ENCODE measurements at regions not wholly inside any gene's neighbourhood (a gene's known extent, or its start where the extent isn't known, plus 50 kb on each side); places are given as distances from the start of the nearest gene placed in this dataset.
"Not testable (repeated sequence)": the region's sequence is repeated elsewhere in the genome, so short reads cannot be mapped to it uniquely, and the experiment has no call there.

DNA sequence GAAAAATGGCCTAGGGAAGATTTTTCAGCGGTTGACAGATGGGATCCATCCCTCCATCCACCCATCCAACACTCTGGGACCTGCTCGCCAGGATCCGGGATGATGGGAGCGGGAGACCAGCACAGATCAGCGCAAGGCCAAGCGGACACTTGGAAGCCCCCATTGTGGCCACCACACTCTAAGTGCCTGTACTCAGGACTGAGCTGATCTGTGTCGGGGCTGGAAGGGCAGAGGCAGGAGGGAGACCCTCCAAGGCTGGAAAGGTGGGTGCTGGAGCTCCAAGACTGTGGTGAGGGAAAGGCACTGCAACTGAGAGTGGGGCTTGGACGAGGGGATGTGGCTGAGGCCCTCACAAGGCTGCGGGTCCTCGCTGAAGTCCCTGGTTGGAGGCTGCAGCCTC lies 91.8 kb upstream of the TRPM1 start:
- no peak for DNase-seq

DNA sequence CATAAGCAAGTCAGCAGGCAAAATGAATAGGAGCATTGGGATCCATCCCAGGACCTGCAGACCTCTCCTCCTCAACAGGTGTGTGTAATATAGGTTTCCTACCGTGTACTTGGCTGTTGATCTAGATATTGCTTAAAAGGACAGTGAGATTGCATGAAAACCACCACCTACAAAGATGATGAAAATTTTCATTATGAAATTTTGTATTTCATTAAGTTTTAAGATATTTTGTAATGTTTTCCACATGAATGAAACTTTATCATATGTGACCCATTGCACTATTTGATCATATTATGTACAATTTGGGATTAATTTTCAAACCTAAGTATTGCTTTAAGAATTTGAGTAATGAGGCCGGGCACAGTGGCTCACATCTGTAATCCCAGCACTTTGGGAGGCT lies 94.3 kb upstream of the TRPM1 start:
- DNase-seq, result no peak

DNA sequence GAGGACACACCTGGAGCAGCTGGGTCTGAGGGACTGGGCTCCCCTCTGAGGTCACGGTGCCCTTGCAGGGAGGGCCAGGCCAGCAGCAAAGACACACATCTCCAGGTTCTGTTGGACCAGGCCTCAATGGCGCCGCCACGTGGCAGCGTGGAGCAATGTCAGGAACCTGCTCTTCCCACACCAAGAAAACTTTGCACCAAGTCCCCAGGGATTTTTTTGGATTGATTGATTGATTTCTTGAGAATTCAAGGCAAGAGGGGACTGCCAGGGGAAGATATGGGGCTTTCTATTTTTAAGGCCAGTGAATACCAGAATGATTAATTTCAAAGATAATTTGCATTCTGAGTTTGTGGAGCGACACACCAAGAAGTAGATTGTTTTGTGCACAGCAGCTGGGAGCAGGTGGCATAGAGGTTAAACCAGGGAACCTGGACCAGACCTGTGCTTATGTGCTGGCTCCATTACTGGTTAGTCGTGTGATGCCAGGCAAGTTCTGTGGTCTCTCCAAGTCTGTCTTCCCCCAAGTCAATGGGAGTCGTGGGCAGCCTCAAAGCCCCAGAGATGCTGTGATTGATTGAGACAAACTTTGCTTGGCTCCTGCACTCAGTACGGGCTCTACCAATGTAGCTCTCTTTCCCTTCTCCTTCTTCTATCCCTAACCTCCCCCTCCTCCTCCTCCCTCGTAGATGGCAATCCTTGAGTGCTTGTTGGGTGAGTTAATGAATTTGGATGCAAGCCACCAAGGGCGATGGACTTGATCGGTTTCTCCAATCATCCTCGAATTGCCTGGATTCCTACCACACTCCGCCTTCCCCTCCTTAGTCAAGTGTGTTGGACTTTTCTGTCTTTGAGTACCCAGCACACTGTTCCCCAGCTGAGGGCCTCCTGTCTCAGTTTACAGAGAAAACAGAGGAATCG lies 96.2 kb upstream of the TRPM1 start:
- DNase-seq, result peak; percentile 68

DNA sequence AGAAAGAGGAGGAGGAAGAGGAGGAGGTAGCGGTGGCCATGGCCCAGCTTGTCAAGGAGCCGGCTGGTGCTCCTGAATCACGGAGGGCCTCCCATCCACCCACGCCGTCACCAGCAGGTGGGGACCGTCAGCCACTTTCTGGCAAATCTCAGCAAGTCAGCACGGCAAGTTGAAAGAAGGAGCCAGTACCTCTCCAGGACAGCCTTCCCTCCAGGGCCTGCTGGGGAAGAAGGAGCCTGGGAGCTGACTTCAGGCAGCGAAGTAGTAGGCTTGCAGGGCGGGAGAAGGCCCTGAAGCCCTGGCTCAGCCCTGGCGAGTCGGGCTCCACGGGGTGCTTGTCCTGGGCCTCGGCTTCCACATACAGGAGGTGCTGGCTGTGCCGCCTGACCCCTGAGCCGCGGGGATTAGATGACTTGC lies 99.2 kb upstream of the TRPM1 start:
- peak; percentile 86 for DNase-seq

DNA sequence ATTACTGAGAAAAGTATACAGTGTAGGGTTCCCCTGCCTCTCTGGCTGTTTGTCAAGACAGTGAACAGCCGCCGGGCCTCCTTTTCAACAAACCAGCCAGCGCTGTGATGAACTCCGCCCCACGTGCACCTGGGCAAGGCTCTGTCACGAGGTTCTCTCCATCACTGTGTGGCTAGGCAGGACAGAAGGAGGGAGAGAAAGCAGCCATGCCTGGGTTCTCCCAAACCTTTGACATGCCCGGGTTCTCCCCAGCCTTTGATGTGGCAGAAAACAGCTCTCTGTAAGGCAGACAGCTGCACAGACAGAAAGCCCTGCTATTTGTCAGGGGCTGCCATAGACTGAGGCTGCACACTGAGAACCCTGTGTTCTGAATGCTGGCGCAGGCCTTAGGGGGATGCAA lies 101.4 kb upstream of the TRPM1 start:
- peak; percentile 57 for DNase-seq

DNA sequence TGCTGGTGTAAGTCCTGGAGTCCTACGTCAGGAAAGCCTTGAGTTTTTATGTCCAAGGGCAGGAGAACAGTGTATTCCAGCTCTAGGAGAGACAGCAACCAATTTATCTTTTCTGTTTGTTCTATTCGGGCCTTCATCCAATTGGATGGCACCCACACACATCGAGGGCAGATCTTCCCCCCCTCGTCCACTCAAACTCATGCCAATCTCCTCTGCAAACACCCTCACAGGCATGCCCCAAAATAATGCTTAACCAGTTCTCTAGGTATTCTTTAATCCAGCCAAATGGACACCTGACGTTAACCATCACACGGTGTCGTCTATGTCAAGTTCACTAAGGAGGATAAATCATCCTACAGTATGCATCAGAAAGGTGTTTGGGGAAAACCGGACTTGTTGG lies 102.5 kb upstream of the TRPM1 start:
- DNase-seq, result no peak

DNA sequence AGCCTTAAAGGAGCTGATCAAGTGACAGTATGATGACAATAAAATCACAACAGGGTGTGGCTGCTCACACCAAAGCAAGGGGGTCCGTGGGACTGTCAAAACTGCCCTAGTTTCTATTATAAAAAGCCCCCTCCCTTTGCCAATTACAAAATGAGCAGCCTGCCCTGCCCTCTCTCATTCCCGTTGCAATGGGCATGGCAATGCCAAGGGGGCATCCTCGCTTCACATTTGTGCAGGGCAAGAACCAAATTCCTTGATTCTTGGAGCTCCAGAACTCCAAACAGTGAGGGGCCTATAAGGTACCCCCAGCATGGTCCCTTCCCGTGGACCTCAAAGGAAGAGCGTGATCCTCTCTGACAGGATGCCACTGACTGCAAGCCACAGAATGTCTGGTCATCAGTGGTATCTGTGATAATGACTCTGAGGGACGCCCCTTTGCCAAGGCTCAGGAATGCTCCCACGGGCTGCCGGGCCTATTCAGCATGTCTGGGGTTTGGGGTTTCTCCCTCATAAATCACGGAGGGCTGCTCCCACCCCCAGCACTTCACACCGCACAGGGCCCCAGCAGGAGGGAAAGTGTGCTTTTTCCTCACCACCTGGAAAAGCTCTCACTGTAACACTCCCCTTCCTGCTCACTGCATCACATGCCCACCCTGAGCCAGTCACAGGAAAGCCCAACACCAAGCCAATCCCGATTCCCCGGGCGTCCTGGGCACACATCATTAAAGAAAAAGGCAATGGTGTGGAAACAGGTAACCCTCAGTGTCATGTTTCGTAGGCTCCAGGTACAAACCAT lies 105.1 kb upstream of the TRPM1 start:
- DNase-seq, result no peak

DNA sequence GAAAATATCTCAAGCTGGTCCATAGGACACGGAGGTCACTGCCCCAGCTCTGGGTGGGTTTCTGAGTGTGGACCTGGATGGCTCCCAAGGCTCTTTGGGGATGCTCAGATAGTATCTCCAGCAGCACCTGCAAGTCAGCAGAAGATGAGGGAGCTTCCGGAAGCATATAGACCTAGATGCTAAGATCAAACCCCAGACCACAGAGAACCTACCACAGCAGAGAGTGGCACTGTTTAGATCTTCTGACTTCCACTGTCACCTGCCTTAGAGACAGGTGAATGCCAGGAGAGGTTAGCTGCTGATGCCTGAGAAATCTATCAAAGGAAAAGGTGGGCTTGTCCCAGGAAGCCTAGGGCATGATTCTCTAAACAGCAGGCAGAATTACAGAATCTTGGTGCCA lies 105.7 kb upstream of the TRPM1 start:
- peak; percentile 54 for DNase-seq

DNA sequence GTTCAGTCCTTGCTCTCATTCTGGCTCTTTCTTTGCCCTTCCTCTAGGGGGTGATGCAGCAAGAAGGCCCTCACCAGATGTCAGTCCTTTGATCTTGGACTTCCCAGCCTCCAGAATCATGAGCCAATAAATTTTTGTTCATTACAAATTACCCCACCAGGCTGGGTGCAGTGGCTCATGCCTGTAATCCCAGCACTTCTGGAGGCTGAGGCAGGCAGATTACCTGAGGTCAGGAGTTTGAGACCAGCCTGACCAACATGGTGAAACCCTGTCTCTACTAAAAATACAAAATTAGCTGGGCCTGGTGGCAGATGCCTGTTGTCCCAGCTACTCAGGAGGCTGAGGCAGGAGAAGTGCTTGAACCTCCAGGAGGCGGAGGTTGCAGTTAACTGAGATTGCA lies 106.3 kb upstream of the TRPM1 start:
- DNase-seq, result not testable (repeated sequence)

DNA sequence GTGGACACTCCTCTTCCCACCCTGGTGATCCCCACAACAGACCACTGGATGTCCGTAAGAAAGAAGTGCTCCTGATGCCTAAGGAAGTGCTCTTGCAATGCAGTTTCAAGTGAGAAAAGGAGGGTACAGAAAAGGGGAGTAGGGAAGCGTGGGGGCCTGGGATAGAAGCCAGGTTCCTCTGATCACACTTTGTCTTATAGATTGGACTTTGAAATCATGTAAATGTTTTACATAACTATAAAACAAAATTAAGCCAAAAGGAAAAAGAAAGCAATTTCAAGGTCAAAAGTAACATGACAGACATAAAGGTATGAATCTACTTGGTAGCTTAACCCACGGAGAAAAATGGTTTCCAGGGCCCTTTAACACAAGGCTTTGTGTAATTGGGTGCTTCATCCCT lies 107.3 kb upstream of the TRPM1 start:
- no peak for DNase-seq

DNA sequence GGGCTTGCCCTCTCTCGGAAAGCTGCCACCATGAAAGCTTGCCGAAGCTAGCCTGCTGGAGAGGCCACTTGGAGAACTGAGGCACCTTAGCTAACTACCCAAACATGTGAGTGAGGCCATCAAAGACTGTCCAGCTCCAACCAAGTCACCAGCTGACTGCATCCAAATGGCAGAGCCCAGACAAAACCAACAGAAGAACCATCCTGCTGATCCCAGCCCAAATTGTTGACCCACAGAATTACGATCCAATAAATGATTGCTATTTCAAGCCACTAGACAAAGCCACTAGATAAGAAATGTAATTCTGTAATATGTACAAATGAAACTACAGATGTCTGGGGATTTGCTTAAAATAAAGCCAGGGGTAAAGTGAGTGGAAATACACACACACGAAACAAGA lies 109.8 kb upstream of the TRPM1 start:
- no peak for DNase-seq

DNA sequence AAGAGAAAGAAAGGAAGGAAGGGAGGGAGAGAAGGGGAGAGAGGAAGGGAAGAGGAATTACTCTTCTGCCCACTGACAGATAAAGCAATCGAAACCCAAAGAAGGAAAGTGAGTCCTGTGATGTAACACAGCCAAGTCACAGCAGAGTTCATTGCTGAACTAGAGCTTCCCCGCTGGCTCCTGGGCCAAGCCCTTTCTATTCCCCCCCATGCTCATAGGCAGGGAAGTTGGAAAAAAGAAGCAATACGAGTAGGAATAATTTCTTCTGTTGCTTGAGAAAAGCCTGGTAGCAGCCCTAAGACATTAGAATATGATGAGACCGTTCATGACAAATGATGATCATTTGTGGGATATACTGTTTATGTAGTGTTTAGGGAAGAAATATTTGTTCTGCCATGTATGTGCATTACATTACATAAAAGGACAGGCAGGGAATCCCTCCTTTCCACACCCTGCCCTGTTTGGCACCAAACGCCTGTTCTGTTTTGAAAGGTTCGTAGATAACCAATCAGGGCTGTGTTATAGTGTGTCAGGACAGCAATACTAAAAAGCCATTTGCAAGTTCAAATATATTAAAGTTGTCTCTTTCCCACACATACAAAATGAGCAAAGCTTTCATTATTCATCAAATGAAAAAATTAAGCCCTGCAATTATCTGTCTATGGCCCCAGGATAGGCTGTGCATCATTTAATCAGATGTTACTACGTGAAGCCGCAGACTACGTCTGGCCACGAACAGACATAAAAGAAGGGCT lies 111.0 kb upstream of the TRPM1 start:
- DNase-seq, result no peak

DNA sequence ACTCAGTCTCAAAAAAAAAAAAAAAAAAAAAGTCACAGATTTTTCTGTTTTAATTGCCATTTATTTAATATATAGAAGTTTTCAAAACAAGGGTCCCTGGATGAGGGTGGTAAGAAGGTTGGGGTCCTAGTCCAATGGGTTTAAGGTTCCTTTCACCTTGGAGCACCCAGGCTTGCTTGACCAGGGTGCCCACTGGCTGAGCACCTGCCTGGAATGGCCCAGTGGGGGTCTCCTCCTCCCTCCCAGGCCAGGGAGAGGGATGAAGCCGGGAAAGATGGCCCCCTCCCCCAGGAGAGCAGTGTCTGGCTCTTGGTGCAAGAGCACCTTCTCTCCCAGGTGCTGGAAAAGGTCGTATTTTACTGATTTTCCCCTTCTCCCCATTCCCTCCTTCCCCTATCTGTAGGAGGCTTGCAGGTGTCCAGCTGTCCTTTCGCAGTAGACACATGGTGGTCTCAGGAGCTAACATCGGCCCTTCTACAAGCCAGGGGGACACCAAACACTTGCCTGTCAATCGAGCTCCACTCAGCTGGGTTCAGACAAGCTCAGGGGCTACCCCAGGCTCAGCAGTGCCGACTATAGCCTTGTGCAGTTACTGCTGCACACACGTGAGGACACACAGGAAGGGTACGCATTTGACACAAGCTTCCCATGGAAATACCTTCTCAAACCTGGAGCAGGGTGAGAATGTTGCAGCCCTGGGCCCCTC lies 112.3 kb upstream of the KLF13 start:
- peak; percentile 45 for DNase-seq

DNA sequence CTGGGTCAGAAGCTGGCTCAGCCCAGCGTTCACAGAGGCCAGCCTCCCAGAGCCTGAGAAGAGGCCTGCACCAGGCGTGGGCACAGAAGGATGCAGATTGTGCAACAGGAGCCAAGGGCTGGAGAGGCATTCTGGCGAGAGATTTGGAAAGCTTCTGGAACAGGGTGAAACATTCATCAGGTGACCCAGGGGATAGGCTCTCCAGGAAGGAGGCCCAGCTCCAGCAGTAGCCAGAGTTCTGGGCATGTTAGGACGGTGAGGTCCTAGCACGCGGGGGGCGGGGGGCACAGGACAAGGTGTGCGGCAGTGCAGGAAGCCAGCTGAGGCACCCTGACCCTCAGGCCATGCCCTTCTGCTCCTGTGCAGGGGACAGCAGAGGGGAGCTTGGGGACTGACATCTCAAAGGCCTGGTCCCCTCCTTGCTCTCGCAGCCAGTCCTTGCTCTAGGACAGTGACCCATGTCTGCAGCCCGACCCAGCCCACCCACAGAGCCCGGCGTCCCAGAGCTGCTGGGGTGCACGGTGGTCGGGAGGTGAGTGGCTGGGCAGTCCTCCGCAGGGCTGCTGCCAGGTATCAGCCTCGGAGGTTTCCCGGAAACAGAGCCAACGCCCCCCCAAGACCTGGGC lies 111.7 kb upstream of the KLF13 start:
- no peak for DNase-seq

DNA sequence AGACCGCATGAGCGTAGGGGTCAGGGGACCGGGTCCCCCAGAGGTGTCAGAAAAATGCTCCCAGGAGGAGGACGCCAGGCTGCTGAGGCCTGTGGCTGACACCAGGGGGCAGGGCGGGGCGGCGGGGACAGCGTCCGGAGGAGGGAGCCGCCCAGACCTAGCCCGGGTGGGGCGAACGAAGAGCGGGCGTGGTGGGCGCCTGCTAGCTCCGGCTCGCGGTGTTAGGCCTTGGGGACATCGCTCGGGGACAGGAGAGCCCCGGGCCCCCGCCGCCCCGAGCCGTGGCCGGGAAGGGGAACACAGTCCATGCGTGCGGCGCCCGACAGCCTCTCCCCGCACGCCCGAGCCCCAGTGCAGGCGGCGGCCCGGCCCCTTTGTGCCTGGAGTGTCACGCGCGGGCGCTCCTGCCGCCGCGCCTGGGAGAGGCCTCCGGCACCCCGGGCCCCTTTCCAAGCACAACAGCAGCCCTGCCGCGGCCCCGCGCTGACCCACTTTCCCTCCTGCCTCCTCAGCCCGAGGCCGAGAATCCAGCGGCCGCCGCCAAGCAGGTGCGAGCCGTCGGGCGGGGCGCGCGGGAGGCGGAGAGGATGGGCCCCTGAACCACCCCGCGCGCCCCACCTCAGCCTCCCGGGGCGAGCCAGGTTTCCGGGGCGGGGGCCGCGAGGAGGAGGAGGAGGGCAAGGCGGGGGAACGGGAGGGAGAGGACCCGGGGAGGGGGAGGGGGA lies 111.0 kb upstream of the KLF13 start:
- DNase-seq, result peak; percentile 88

DNA sequence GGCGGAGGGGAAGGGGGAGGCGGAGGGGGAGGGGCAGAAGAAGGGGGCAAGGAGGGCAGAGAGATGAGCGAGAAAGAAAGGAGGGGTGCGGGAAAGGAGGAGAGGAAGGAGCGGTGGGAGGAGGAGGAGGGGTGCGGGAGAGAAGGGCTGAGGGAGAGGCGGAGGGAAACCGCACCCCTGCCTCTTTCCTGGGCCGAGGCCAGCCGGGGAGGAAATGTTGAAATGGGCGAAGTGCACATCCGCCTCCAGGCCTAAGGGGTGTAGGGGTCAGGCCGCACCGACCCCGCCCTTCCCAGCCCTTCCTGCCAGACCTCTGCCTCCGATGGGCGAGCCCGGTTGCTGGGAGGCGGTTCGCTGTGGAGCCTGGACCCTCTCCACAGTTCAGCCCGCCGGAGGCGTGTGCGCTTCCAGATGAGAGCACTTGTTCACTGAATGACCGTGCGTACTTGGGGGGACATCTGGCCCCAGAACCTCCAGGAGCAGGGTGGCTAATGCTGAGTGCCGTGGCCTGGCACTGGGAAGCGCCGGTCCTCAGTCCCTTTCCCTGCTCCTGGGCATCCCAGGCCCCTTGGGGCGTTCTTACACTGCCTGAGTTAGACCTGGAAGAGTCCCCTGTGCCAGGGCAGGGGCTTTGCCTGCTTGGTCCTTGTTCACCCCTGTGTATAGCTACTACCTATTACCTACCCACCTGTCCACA lies 110.3 kb upstream of the KLF13 start:
- no peak for DNase-seq

DNA sequence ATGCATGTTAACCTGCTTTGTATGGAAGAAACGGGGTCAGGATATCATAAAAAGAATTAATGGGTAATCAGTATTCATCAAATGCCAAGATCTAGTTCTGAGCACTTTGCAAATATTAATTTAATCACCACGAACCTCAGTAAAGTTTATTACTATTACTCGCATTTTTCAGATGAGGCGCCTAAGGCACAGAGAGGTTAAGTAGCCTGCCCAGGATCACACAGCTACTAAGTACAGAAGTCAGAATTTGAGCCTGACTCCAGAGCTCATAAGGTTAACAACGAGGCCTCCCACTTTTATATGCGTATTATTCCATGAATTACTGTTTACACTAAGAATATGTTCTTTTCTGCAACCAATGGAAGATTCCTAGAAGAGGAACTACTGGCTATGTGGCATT lies 109.6 kb upstream of the KLF13 start:
- DNase-seq, result no peak

DNA sequence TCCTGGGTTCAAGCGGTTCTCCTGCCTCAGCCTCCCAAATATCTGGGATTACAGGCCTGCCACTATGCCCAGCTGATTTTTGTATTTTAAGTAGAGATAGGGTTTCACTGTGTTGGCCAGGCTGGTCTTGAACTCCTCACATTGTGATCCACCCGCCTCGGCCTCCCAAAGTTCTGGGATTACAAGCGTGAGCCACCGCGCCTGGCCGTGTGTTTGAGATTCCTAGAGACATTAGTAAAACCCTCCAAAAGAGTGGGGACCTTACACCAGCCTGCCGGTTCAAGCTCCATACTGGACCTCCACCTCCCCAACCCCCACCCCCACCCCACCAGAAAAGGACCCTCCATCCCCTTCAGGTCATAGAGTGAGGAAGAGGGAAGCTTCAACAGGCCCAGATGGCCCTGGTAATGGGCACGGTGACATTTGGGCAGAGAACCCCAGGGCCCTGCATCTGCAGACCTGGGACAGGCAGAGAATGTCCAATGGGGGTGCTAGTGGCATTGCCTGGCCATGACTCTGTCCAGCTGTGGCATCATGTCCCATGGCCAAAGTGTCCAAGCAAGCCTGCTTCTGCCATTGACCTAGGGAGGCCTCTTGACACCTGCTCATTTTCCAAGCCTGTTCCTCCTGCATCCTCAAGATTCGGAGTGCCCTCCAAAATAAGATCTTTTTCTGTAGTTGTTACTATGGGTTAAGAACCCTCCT lies 108.9 kb upstream of the KLF13 start:
- DNase-seq, result no peak

DNA sequence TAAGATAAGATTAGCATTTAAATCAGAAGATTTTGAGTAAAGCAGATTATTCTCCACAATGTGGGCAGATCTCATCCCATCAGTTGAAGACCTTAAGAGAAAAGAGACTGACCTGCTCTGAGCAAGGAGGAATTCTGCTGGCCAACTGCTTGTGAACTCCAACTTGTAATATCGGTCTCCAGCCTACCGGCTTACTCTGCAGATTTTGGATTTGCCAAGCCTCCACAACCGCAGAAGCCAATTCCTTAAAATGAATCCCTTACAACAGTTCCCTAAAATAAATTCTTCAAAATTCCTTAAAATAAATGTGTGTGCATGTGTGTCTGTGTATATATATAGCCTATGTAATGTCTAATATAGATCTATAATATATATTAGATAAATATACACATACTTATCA lies 107.4 kb upstream of the KLF13 start:
- DNase-seq, result no peak

DNA sequence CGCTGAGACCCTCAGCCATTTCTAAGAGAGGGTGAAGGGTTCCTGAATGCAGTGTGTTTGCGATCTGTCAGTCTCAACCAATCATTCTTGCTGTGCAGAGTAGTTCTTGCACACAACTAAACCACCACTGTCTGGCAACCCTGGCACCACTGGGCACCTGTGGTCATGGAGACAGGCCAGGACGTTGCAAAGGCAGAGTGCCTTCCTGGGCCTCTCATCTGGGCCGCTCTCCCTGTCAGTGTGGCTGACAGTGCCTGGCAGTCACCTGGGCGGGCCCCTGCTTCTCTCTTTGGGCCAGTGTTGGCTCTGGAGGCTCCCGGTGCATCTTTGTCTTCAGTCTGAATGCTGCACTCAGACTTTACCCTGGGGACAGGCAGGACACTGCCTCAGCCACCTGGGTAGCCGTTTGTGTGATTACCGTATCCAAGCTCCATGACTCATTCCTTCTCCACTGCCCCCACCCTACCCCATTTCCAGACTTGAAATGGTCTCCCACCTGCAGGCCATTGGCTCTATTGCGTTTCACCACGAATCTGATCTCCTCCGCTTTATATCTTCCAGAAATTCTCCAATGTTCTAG lies 104.6 kb upstream of the KLF13 start:
- DNase-seq, result no peak

Data from CD4-positive, alpha-beta T cell treated with Interleukin-6 for 4 hours (primary cell).